Activated naive CD8-positive, alpha-beta T cell treated with anti-CD3 and anti-CD28 coated beads for 36 hours (primary cell): ENCODE measurements at regions not wholly inside any gene's neighbourhood (a gene's known extent, or its start where the extent isn't known, plus 50 kb on each side); places are given as distances from the start of the nearest gene placed in this dataset.
"Not testable (repeated sequence)": the region's sequence is repeated elsewhere in the genome, so short reads cannot be mapped to it uniquely, and the experiment has no call there.

Experiments
- DNase-seq: peaks from one replicate; pipeline ENCODE4 v3.0.0; 2021
- H3K27ac Mint-ChIP-seq: one replicate; pipeline ENCODE4 v1.8.0; 2022; ENCODE audit warnings: mild to moderate bottlenecking, moderate library complexity, mixed read lengths
- H3K27me3 Mint-ChIP-seq: one replicate; pipeline ENCODE4 v1.8.0; 2022; ENCODE audit warnings: mild to moderate bottlenecking, mixed read lengths
- H3K36me3 Mint-ChIP-seq: one replicate; pipeline ENCODE4 v1.8.0; 2021; ENCODE audit warnings: mild to moderate bottlenecking, mixed read lengths
- H3K4me1 Mint-ChIP-seq: one replicate; pipeline ENCODE4 v1.8.0; 2021; ENCODE audit warnings: mixed read lengths
- H3K4me3 Mint-ChIP-seq: one replicate; pipeline ENCODE4 v1.8.0; 2022; ENCODE audit warnings: mild to moderate bottlenecking, moderate library complexity, mixed read lengths
- H3K9me3 Mint-ChIP-seq: one replicate; pipeline ENCODE4 v1.8.0; 2022; ENCODE audit warnings: mixed read lengths

GRCh38 chr4:155439760-155440159 lies 63.0 kb upstream of the MAP9 start:
- H3K27ac Mint-ChIP-seq, H3K4me3 Mint-ChIP-seq, H3K4me1 Mint-ChIP-seq, H3K36me3 Mint-ChIP-seq, DNase-seq, H3K9me3 Mint-ChIP-seq: not testable (repeated sequence)
- H3K27me3 Mint-ChIP-seq = peaks cover 26% of the 10 kb centered on the region

GRCh38 chr4:155434904-155435303 lies 58.1 kb upstream of the MAP9 start:
- Mint-ChIP-seq H3K27ac (no peak overlapping the region), H3K27me3 (peaks cover 14% of the 10 kb centered on the region), H3K36me3 (no peaks in the 10 kb centered on the region), H3K9me3 (no peaks in the 10 kb centered on the region), H3K4me1 (no peaks in the 10 kb centered on the region), H3K4me3 (no peak overlapping the region)
- no peak for DNase-seq

- H3K9me3 Mint-ChIP-seq = no peaks in the 10 kb centered on the region
- no peaks in the 10 kb centered on the region for H3K36me3 Mint-ChIP-seq
- no peaks in the 10 kb centered on the region for H3K4me1 Mint-ChIP-seq
- peaks cover 17% of the 10 kb centered on the region for H3K27me3 Mint-ChIP-seq
- no peak overlapping the region for H3K4me3 Mint-ChIP-seq
- DNase-seq = no peak
- no peak overlapping the region for H3K27ac Mint-ChIP-seq
These were observed 57.6 kb upstream of the MAP9 start for GRCh38 chr4:155434366-155434765.

- H3K9me3 Mint-ChIP-seq = peaks cover under 1% of the 10 kb centered on the region
- no peak for DNase-seq
- H3K4me3 Mint-ChIP-seq = no peak overlapping the region
- peaks cover 19% of the 10 kb centered on the region for H3K27me3 Mint-ChIP-seq
- H3K4me1 Mint-ChIP-seq = no peaks in the 10 kb centered on the region
- H3K36me3 Mint-ChIP-seq = no peaks in the 10 kb centered on the region
- no peak overlapping the region for H3K27ac Mint-ChIP-seq
These were observed 57.0 kb upstream of the MAP9 start for GRCh38 chr4:155433636-155434360.

GRCh38 chr4:155430895-155431795 lies 54.4 kb upstream of the MAP9 start:
- no peak for DNase-seq
- peaks cover 6% of the 10 kb centered on the region for H3K9me3 Mint-ChIP-seq
- H3K4me1 Mint-ChIP-seq = no peaks in the 10 kb centered on the region
- H3K27ac Mint-ChIP-seq = no peak overlapping the region
- no peak overlapping the region for H3K4me3 Mint-ChIP-seq
- no peaks in the 10 kb centered on the region for H3K36me3 Mint-ChIP-seq
- H3K27me3 Mint-ChIP-seq = peaks cover 16% of the 10 kb centered on the region

GRCh38 chr4:155428128-155428527 lies 51.4 kb upstream of the MAP9 start:
- Mint-ChIP-seq H3K36me3 (no peaks in the 10 kb centered on the region), H3K27me3 (peaks cover 13% of the 10 kb centered on the region), H3K4me1 (no peaks in the 10 kb centered on the region), H3K27ac (no peak overlapping the region), H3K4me3 (no peak overlapping the region), H3K9me3 (peaks cover 8% of the 10 kb centered on the region)
- no peak for DNase-seq

- no peak overlapping the region for H3K4me3 Mint-ChIP-seq
- peaks cover 8% of the 10 kb centered on the region for H3K9me3 Mint-ChIP-seq
- DNase-seq = no peak
- peaks cover 10% of the 10 kb centered on the region for H3K27me3 Mint-ChIP-seq
- no peak overlapping the region for H3K27ac Mint-ChIP-seq
- no peaks in the 10 kb centered on the region for H3K36me3 Mint-ChIP-seq
- no peaks in the 10 kb centered on the region for H3K4me1 Mint-ChIP-seq
These were observed 50.2 kb upstream of the MAP9 start for GRCh38 chr4:155426953-155427352.
